OCI-M1 (cell line): ENCODE measurements at regions not wholly inside any gene's neighbourhood (a gene's known extent, or its start where the extent isn't known, plus 50 kb on each side); places are given as distances from the start of the nearest gene placed in this dataset.
A peak's percentile ranks its signal among the peaks of the same experiment; 100 is the strongest.
"Not testable (repeated sequence)": the region's sequence is repeated elsewhere in the genome, so short reads cannot be mapped to it uniquely, and the experiment has no call there.

Source experiments
- DNase-seq: peaks from one replicate; lab custom pipeline; 2025; lab: John Stamatoyannopoulos, UW

DNA sequence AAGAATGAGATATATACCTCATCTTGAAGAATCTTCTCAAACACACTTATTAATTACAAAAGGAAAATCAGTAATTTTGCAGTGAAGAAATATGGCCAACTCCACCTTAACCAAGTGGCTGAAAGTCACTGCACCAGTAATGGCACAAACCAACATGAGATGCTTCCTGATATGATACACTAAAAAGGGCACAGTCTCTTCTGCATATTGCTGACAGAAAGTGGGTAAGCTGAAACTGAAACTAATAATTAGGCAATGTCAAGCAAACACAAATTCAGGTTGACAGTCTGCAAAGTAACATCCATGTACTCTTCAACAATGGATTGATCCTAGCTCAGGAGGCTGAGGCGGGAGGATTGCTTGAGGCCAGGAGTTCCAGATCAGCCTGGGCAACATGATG, 56.1 kb downstream of the ZNF22 start:
- DNase-seq: not testable (repeated sequence)

- no peak for DNase-seq
Measured at GRCh38 chr10:45058580-45058979, 57.9 kb downstream of the ZNF22 start.

DNA sequence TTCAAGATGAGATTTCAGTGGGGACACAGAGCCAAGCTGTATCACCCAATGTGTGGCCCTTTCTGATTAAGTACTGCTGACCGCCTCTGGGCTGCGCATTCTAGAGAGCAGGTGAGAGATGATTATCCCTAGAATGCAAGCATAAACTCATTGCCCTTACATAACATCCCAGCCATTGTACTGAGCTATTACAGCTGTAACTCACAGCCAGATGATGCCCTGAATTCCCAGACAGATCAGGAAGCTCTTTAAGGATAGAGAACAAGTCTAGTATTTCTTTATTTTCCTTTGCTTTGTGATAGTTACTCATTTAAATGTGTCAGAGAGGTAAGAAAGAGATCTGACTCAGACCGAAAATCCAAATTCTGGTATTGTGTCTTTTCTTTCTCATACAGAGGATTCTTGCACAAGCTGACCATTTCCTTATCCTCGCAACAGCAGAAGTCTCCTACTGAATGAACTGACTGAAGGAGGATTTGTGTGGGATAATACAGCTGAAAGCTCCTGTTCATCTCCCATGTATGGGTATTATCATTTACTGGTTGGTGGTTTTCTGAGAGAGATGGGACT, 58.4 kb downstream of the ZNF22 start:
- DNase-seq: no peak

GRCh38 chr10:45059632-45060031, 58.9 kb downstream of the ZNF22 start:
- no peak for DNase-seq

- DNase-seq: no peak
Measured at GRCh38 chr10:45061982-45062381, 61.3 kb downstream of the ZNF22 start.

DNA sequence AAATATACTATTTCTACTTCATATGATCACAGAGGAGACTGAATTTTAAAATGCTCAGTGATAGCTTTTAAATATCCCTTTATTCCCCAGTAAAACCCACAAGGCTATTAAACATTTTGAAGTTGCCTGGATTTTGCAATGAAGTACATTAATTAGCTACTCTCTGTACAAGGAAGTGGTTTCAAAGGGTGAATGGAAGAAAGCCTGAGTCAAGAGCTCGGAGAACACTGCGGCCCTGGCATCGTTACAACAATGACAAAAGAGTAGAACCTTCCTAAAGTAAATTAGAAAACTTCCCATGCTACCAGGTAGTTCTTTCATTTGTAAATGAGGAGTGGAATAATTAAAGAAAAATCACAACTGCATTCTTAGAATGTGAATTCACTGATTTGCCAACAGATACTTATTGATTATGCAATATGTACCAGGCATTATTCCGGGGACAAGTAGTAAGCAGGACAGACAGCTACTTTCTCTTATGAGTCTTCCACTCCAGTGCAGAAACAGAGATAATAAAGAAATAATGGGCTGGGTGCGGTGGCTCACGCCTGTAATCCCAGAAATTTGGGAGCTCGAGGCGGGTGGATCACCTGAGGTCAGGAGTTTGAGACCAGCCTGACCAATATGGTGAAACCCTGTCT, 63.0 kb downstream of the ZNF22 start:
- DNase-seq: no peak

DNA sequence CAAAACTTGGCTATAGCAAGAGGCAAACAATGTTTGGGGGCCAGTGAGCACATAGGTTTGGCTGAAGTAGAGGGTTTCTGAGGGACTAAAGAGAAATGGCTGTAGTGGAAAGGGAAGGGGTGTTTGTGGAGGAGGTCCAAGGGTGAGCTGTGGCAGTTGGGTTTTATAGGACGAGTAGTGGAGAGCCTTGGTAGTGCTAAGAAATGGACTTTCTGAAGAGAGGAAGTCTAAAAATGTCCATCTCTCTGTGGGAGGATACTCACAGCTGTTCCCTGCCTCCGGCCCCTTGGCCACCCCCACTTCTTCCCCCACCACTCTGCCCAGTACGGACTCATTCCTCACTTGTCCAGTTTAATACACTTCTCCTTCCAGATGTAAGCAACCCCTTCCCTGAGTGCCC, 64.3 kb downstream of the ZNF22 start:
- peak; percentile 26 for DNase-seq

DNA sequence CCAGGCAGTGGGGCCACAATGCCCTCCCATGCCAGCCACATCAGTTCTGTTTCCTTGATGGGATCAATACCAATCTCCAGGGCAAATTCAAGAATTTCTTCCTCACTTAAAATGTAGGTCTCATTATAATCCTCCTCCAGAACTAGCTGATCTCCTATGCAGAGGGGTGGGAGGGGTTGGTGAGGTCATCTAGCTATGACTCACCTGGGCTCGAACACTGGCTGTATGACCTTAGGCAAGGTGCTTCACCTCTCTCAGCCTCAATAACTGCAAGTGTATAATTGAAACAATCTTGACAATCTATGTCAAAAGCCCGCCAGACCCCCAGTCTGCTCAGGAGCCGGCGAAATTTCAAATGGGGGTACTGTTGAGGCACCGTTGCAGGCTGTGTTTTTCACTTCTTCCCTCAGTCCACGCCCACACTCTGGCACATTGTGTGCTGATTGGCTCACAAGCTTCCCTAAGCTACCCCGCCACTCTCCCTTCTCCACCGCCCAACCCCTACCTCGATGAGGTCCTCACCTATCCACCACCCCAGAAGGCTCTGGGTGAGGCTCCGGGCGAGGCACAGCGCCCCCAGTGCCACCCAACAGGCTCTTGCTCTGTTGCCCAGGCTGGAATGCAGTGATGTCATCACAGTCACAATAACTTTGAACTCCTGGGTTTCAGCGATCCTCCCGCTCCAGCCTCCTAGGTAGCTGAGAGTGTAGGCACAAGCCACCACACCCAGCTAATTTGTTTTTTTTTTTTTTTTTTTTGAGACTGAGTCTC, 70.5 kb downstream of the ZNF22 start:
- DNase-seq: no peak

DNA sequence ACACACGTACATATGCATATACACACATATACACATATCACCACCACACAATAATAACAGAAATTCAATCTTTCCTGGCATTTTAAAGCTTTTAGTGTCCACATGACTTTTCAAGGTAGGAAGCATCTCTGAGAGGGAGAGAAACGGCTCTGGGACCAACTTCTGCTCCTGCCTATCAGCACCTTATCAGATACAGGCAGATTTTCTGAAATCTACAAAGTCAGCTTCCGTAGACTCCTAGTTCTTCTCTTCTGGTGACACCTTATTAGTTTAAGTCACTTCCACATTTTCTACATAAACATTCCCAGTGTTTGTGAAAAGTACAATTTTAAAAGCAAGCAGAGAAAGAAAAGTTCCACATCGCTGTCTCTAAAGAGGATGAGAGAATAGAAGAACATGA, 74.5 kb downstream of the ZNF22 start:
- peak; percentile 46 for DNase-seq

DNA sequence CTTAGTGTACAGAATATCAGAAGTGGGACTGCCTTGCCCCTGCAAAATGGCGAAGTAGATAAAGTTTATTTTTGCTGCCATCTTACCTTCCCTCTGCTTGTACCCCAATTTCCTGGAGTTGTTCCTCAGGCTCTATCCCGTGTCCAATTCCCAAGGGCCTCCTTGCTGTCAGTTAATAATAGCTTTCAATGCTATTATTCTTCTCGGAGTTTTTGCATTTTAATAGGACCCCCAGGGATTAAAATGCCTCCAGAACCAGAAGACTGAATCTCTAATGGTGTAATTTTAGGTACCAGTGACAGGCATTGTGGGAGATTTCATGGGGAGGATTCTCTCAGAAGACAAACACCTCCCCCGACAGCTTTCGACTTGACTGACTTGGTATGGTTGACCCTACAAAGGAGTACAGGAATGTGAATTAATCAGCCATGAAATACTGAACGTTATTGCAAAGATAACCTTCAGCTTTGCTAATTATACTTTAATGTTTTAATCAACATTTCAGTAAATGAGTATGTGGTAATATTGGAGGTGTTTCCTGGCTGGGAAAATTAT, 75.2 kb downstream of the ZNF22 start:
- no peak for DNase-seq

DNA sequence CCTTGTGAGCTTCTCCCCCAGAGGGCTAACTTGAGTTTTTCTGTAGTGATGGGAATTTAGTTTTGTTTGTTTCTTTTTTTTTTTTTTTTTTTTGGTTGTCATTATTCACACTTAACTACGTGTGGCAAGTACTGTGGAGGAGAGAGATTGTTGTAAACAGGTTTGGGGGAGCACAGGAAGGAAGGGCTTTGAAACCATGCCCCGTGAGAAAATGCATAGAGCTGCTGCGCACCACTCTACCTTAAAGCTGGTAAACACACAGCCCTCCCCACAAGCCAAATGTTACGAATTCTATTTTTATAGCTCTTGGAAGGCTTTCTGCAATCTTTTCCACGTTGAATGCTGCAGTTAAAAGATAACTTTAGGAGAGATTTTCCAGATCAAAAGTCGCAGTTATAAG, 76.2 kb downstream of the ZNF22 start:
- no peak for DNase-seq

DNA sequence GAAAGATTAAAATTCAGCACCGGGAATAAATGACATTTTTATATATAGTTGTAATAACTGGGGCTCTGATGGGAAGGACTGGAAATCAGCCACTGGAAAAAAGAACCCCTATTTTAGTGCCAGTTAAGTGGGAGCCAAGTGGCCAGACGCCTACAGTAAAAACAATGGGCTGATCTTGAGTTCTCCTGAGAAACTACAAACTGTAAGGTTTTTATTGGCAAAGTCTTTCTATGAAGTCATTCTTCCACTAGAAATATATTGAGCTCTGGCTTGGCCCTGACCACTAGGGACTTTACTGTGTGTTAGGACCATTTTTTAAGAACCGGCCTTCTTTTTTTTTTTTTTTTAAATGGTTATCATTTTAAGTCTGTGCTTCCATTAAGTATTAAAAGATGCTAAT, 79.6 kb downstream of the ZNF22 start:
- no peak for DNase-seq

- no peak for DNase-seq
Measured at GRCh38 chr10:45082176-45082575, 81.5 kb downstream of the ZNF22 start.

- DNase-seq: no peak
Measured at GRCh38 chr10:45091968-45092367, 91.2 kb downstream of the ZNF22 start.

DNA sequence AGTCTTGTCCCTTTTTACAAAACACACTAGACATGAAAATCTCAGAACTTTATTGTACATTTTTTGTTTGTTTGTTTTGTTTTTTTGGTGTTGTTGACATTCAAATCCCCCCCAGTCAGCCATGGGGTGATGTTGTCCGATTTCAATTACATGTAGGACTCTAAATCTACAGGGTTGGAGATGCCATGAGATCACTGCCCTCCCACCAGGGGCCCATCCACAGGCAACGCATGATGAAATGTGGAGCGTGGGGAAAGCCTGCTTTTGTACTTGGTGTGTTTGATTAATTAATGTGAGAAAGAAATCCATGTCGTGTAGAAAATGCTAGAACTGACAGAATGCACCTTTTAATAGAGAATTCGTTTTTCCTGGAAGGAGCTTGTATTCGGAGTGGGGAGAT, 93.2 kb downstream of the ZNF22 start:
- no peak for DNase-seq

DNA sequence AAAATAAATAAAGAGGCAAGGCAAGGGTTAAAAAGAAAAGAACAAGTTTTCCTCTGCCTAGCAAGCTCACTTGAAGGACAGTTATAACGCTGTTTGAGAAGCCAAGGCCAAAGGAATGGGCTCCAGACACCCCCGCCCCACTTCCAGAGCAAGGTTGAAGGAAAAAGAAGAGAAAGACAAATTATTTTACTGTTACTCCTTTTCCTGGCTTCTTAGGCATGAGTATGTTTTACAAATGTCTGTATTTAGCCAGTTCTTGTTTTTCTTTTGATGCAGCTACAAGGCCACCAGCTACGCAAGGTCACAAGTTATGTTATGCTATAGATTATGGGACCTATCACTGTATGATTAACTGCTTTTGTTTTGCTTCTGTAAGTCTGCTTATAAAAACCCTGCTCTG, 94.6 kb downstream of the ZNF22 start:
- DNase-seq: no peak

- no peak for DNase-seq
Measured at GRCh38 chr10:45096001-45096400, 95.3 kb downstream of the ZNF22 start.

DNA sequence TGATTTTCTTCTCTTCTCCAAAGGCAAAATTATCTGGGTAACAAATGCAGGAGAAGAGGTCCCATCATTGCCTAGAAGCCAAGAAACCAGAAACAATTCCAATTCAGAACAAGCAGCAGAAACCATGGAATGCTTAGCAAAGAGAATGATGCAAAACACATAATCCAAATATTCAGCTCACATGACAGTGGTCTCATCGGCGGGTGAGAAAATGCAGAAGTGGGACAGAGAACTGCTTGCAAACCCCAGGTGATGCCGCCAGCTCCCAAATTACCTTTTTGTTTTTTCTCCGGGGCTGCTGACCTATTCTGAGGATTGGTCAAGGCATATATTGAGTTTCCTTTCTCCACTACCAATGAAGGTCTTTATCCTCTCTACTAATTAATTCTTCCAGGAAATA, 99.7 kb downstream of the ZNF22 start:
- DNase-seq: peak; percentile 19

DNA sequence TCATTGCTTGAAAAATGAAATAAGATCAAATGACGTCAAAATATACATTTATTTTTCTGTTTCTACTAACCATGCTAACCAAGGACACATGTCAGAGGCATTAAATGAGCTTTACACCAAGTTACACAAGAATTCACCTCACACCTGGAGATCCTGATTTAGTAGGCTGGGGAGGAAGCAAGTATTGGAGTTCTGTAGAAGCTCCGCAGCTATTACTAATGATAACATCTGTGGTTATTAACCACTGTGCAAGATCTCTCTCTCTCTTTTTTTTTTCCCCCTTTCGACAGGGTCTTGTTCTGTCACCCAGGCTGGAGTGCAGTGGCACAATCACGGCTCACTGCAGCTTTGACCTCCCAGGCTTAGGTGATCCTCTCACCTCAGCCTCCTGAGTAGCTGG, 104.0 kb downstream of the ZNF22 start:
- DNase-seq: no peak

DNA sequence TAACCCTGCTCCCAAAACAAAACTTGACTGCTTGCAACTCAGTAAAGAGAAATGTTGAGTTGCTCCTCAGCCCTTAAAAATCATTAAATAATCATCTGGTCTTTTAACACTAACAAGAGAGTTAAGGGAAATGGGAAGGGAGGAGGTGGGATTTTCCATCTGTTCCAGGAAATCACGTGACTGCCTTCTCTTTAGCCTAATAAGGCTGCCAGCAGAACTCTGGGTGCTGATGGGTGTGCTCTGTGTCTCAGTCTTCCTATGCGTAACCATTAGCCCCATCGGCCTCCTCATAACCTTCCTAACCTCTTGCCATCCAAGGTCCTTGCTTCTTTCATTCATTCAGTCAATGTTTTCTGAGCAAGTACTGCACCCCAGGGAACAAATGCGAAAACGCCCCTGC, 104.6 kb downstream of the ZNF22 start:
- DNase-seq: peak; percentile 5

GRCh38 chr10:45106236-45106856, 105.6 kb downstream of the ZNF22 start:
- no peak for DNase-seq

- no peak for DNase-seq
Measured at GRCh38 chr10:45111509-45111908, 110.8 kb downstream of the ZNF22 start.

DNA sequence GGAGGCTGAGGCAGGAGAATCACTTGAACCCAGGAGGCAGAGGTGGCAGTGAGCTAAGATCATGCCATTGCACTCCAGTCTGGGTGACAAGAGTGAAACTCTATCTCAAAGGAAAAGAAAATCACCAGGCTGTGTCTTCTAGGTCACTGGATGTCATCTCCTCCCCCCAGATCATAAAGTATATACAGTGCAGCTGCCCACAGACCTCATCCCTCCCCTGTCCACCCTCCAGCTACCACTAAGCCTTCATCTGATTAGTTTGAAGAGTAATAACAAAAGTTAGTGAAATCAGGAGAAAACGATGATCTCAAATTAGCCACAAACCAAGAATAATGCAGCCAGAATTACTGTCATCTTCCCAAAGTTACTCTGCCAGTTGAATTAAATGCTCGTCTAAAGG, 117.2 kb downstream of the ZNF22 start:
- not testable (repeated sequence) for DNase-seq
